ENCODE measurements at regions not wholly inside any gene's neighbourhood (a gene's known extent, or its start where the extent isn't known, plus 50 kb on each side); places are given as distances from the start of the nearest gene placed in this dataset.
"Not testable (repeated sequence)": the region's sequence is repeated elsewhere in the genome, so short reads cannot be mapped to it uniquely, and the experiment has no call there.

- DNase-seq (no peak), FAIRE-seq (no peak), ATAC-seq (no peak)
- H3K27me3 ChIP-seq = no peaks in the 10 kb centered on the region
- intact Hi-C loops (cut with DNase I) = no loop called here
- H3K4me3 ChIP-seq = no peak overlapping the region
- H3K27ac ChIP-seq = no peak overlapping the region
- no peaks in the 10 kb centered on the region for H3K4me1 ChIP-seq
- H3K36me3 ChIP-seq = no peaks in the 10 kb centered on the region
- TF ChIP-seq CTCF (IDR thresholded peaks at IDR 0.05) = no peak
- H3K9me3 ChIP-seq = peaks cover 0 to 6% (median 0%) of the 10 kb centered on the region in 4 donors
These were observed 126.6 kb upstream of the FIBIN start for GRCh38 chr11:26867286-26867685.

GRCh38 chr11:26878959-26879581 lies 114.8 kb upstream of the FIBIN start:
- no peak for FAIRE-seq
- 66 to 76% methylated on average over 4 of the region's 4 CpGs for WGBS, 2 donors

GRCh38 chr11:26882363-26882880 lies 111.5 kb upstream of the FIBIN start:
- FAIRE-seq; H3K9me3 ChIP-seq; DNase-seq; H3K4me1 ChIP-seq; H3K36me3 ChIP-seq; intact Hi-C loops (cut with DNase I); H3K27me3 ChIP-seq; H3K4me3 ChIP-seq; H3K27ac ChIP-seq; ATAC-seq: not testable (repeated sequence)
- WGBS, 2 donors = 58 to 64% methylated on average over 4 of the region's 4 CpGs

More at GRCh38 chr11:26878959-26879581, 114.8 kb upstream of the FIBIN start:
- ATAC-seq (no peak), DNase-seq (no peak)
- no peak overlapping the region for H3K27ac ChIP-seq
- intact Hi-C loops (cut with DNase I) = no loop called here
- H3K9me3 ChIP-seq = no peaks in the 10 kb centered on the region
- H3K4me1 ChIP-seq = no peaks in the 10 kb centered on the region
- no peak for TF ChIP-seq CTCF (IDR thresholded peaks at IDR 0.05)
- no peaks in the 10 kb centered on the region for H3K36me3 ChIP-seq
- H3K4me3 ChIP-seq = no peak overlapping the region
- no peaks in the 10 kb centered on the region for H3K27me3 ChIP-seq

- 59 to 67% methylated on average over 2 of the region's 2 CpGs for WGBS, 2 donors
- ATAC-seq (no peak), DNase-seq (no peak), FAIRE-seq (no peak)
- H3K27ac ChIP-seq = no peak overlapping the region
- H3K4me1 ChIP-seq = no peaks in the 10 kb centered on the region
- no peaks in the 10 kb centered on the region for H3K27me3 ChIP-seq
- H3K9me3 ChIP-seq = no peaks in the 10 kb centered on the region
- no peak for TF ChIP-seq CTCF (IDR thresholded peaks at IDR 0.05)
- intact Hi-C loops (cut with DNase I) = no loop called here
- no peaks in the 10 kb centered on the region for H3K36me3 ChIP-seq
- no peak overlapping the region for H3K4me3 ChIP-seq
These were observed 102.4 kb upstream of the FIBIN start for GRCh38 chr11:26891501-26891900.

GRCh38 chr11:26896719-26897118 lies 97.2 kb upstream of the FIBIN start:
- Histone ChIP-seq H3K27me3 (no peaks in the 10 kb centered on the region), H3K27ac (no peak overlapping the region), H3K4me1 (no peaks in the 10 kb centered on the region), H3K36me3 (no peaks in the 10 kb centered on the region), H3K9me3 (no peaks in the 10 kb centered on the region), H3K4me3 (no peak overlapping the region)
- 13% methylated on average over 2 of the region's 2 CpGs for WGBS, 2 donors
- ATAC-seq (no peak), FAIRE-seq (no peak), DNase-seq (no peak)
- intact Hi-C loops (cut with DNase I) = no loop called here
- TF ChIP-seq CTCF (IDR thresholded peaks at IDR 0.05) = no peak
